ENCODE measurements at regions not wholly inside any gene's neighbourhood (a gene's known extent, or its start where the extent isn't known, plus 50 kb on each side); places are given as distances from the start of the nearest gene placed in this dataset.

GRCh38 chr1:60287536-60287935, 214.0 kb upstream of the C1orf87 start:
- POLR2A ChIA-PET, result no interaction called here
- no peaks in the 10 kb centered on the region for H3K4me1 ChIP-seq (ENCODE audit: control insufficient read depth, insufficient read depth, low read length)
- no peak overlapping the region for H3K4me3 ChIP-seq (ENCODE audit: low read depth, low read length)
- H3K36me3 ChIP-seq (ENCODE audit: control insufficient read depth in 2 of 2, insufficient read depth in 1 of 2, low read length in 2 of 2), result no peaks in the 10 kb centered on the region
- no peak for TF ChIP-seq ZNF561 (tag by site-specific recombination; IDR thresholded peaks at IDR 0.05; ENCODE audit: borderline replicate concordance)
- no peak for TF ChIP-seq ZIC2 (tag by site-specific recombination; IDR thresholded peaks at IDR 0.05)
- TF ChIP-seq ZNF776 (tag by site-specific recombination; IDR thresholded peaks at IDR 0.05; ENCODE audit: borderline replicate concordance), result no peak
- TF ChIP-seq ZNF433 (tag by site-specific recombination; IDR thresholded peaks at IDR 0.05; ENCODE audit: low read depth), result no peak
- TF ChIP-seq OVOL3 (tag by site-specific recombination; IDR thresholded peaks at IDR 0.05), result no peak
- no peak for TF ChIP-seq ZNF610 (tag by site-specific recombination; IDR thresholded peaks at IDR 0.05; ENCODE audit: borderline replicate concordance)
- no peak for TF ChIP-seq ZSCAN23 (tag by site-specific recombination; IDR thresholded peaks at IDR 0.05)
- no peak for TF ChIP-seq ZBTB7A (tag by site-specific recombination; IDR thresholded peaks at IDR 0.05; ENCODE audit: low read depth)
- no peak for TF ChIP-seq ZNF223 (tag by site-specific recombination; IDR thresholded peaks at IDR 0.05)
- TF ChIP-seq, protein P1, sequence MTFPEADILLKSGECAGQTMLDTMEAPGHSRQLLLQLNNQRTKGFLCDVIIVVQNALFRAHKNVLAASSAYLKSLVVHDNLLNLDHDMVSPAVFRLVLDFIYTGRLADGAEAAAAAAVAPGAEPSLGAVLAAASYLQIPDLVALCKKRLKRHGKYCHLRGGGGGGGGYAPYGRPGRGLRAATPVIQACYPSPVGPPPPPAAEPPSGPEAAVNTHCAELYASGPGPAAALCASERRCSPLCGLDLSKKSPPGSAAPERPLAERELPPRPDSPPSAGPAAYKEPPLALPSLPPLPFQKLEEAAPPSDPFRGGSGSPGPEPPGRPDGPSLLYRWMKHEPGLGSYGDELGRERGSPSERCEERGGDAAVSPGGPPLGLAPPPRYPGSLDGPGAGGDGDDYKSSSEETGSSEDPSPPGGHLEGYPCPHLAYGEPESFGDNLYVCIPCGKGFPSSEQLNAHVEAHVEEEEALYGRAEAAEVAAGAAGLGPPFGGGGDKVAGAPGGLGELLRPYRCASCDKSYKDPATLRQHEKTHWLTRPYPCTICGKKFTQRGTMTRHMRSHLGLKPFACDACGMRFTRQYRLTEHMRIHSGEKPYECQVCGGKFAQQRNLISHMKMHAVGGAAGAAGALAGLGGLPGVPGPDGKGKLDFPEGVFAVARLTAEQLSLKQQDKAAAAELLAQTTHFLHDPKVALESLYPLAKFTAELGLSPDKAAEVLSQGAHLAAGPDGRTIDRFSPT (tag by site-specific recombination; IDR thresholded peaks at IDR 0.05), result no peak
- no peak for TF ChIP-seq ZNF146 (tag by site-specific recombination; IDR thresholded peaks at IDR 0.05)
- TF ChIP-seq FEZF1 (tag by site-specific recombination; IDR thresholded peaks at IDR 0.05), result no peak
- TF ChIP-seq ZNF280C (tag by site-specific recombination; IDR thresholded peaks at IDR 0.05), result no peak
- no peaks in the 10 kb centered on the region for H3K9me3 ChIP-seq (ENCODE audit: control insufficient read depth, insufficient read depth, low read depth, low read length)
- no peak overlapping the region for H3K27ac ChIP-seq (ENCODE audit: extremely low read depth, low read depth, low read length)
- CTCF ChIA-PET, result interaction anchor here (0.6 kb wide), 1 partner anchor 8 kb away, joined by 3 read pairs; no protein-coding TSS in a partner anchor

DNA sequence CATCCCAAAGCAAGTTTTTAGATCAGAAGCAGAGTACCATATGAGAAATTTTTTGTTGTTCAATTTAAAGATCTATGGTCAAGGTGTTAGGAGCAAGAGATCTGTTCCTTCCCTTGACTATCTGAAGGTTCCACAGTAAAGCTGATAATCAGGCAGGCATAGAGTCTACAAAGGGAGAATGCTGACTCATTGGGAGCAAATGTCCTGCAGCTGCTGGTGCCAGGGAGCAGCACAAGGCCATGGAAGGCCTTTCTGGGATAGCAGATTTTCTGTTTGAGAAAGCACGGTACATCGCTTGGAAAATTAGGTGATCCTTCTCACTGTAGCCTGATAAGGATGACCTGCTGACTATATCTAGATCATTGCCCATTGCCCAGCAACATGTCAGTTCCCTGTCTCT, 210.1 kb upstream of the C1orf87 start:
- Histone ChIP-seq H3K9me3 (ENCODE audit: control insufficient read depth, insufficient read depth, low read depth, low read length) (no peaks in the 10 kb centered on the region), H3K27ac (ENCODE audit: extremely low read depth, low read depth, low read length) (no peak overlapping the region), H3K36me3 (ENCODE audit: control insufficient read depth in 2 of 2, insufficient read depth in 1 of 2, low read length in 2 of 2) (no peaks in the 10 kb centered on the region), H3K4me1 (ENCODE audit: control insufficient read depth, insufficient read depth, low read length) (no peaks in the 10 kb centered on the region), H3K4me3 (ENCODE audit: low read depth, low read length) (no peak overlapping the region)
- TF ChIP-seq ZNF2 (tag by site-specific recombination; IDR thresholded peaks at IDR 0.05), result no peak
- CTCF ChIA-PET, result interaction anchor here (0.6 to 0.9 kb wide), 3 partner anchors 231 to 481 kb away, joined by 3 to 4 read pairs (median 3); no protein-coding TSS in a partner anchor
- POLR2A ChIA-PET, result no interaction called here

DNA sequence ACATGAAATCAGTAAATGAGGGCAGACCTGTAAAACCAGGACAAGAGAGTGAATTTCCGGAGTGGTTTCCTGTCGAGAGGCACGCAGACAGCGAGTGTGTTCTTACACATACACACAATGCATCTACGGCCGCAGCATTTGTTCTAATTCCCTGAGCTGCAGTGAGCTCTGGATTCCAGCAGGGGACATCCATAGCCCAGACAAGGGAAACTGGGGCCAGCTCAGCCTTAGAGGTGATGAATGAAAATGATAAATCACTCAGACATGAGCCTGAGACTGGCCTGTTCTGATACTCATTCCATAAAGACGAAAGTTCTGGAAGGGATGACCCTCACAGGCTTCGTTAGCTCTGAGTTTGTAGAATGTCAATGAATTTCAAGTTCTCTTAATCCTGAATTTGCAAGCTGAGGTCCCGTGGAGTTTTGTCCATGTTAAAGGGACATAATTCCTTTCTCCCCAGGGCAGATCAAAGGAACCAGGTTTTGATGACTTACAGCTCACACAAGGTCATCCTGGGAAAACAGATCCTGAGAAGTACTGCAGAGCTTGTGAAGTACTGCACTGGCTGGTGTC, 207.9 kb upstream of the C1orf87 start:
- Histone ChIP-seq H3K36me3 (ENCODE audit: control insufficient read depth in 2 of 2, insufficient read depth in 1 of 2, low read length in 2 of 2) (no peaks in the 10 kb centered on the region), H3K4me3 (ENCODE audit: low read depth, low read length) (no peak overlapping the region), H3K9me3 (ENCODE audit: control insufficient read depth, insufficient read depth, low read depth, low read length) (no peaks in the 10 kb centered on the region), H3K27ac (ENCODE audit: extremely low read depth, low read depth, low read length) (no peak overlapping the region), H3K4me1 (ENCODE audit: control insufficient read depth, insufficient read depth, low read length) (no peaks in the 10 kb centered on the region)
- POLR2A ChIA-PET, result interaction anchor here (1.3 kb wide), 2 partner anchors 8 to 484 kb away, joined by 3 to 5 read pairs; no protein-coding TSS in a partner anchor
- CTCF ChIA-PET, result interaction anchor here (0.5 to 2.7 kb wide), 33 partner anchors 8 to 1073 kb away, joined by 3 to 39 read pairs (median 3); no protein-coding TSS in a partner anchor
- TF ChIP-seq ZNF660 (tag by site-specific recombination; IDR thresholded peaks at IDR 0.05), result peak; percentile 58; the same call in 1 of the 2 replicates
- TF ChIP-seq, protein P2, sequence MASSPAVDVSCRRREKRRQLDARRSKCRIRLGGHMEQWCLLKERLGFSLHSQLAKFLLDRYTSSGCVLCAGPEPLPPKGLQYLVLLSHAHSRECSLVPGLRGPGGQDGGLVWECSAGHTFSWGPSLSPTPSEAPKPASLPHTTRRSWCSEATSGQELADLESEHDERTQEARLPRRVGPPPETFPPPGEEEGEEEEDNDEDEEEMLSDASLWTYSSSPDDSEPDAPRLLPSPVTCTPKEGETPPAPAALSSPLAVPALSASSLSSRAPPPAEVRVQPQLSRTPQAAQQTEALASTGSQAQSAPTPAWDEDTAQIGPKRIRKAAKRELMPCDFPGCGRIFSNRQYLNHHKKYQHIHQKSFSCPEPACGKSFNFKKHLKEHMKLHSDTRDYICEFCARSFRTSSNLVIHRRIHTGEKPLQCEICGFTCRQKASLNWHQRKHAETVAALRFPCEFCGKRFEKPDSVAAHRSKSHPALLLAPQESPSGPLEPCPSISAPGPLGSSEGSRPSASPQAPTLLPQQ (tag by site-specific recombination; IDR thresholded peaks at IDR 0.05), result 0 out of 2 replicates have a peak, but pooled peaks have one; percentile 21
- no peak for TF ChIP-seq FEZF1 (tag by site-specific recombination; IDR thresholded peaks at IDR 0.05)
- TF ChIP-seq, protein P3, sequence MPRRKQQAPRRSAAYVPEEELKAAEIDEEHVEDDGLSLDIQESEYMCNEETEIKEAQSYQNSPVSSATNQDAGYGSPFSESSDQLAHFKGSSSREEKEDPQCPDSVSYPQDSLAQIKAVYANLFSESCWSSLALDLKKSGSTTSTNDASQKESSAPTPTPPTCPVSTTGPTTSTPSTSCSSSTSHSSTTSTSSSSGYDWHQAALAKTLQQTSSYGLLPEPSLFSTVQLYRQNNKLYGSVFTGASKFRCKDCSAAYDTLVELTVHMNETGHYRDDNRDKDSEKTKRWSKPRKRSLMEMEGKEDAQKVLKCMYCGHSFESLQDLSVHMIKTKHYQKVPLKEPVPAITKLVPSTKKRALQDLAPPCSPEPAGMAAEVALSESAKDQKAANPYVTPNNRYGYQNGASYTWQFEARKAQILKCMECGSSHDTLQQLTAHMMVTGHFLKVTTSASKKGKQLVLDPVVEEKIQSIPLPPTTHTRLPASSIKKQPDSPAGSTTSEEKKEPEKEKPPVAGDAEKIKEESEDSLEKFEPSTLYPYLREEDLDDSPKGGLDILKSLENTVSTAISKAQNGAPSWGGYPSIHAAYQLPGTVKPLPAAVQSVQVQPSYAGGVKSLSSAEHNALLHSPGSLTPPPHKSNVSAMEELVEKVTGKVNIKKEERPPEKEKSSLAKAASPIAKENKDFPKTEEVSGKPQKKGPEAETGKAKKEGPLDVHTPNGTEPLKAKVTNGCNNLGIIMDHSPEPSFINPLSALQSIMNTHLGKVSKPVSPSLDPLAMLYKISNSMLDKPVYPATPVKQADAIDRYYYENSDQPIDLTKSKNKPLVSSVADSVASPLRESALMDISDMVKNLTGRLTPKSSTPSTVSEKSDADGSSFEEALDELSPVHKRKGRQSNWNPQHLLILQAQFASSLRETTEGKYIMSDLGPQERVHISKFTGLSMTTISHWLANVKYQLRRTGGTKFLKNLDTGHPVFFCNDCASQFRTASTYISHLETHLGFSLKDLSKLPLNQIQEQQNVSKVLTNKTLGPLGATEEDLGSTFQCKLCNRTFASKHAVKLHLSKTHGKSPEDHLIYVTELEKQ (tag by site-specific recombination; IDR thresholded peaks at IDR 0.05; ENCODE audit: borderline replicate concordance), result 0 out of 2 replicates have a peak, but pooled peaks have one; percentile 26
- peak; percentile 86 for TF ChIP-seq ZFP37 (tag by site-specific recombination; IDR thresholded peaks at IDR 0.05)
- no peak for TF ChIP-seq ZNF37A (tag by site-specific recombination; IDR thresholded peaks at IDR 0.05)
- TF ChIP-seq ZNF292 (tag by site-specific recombination; IDR thresholded peaks at IDR 0.05; ENCODE audit: borderline replicate concordance, low read depth), result no peak
- peak; percentile 56; the same call in 1 of the 2 replicates for TF ChIP-seq TRIM28 (IDR thresholded peaks at IDR 0.05; ENCODE audit: borderline replicate concordance, low read length)
- TF ChIP-seq MEIS1 (CRISPR knock-in tag; IDR thresholded peaks at IDR 0.05; ENCODE audit: borderline replicate concordance), result peak; percentile 91

All from HEK293 (cell line).